ENCODE measurements at regions not wholly inside any gene's neighbourhood (a gene's known extent, or its start where the extent isn't known, plus 50 kb on each side); places are given as distances from the start of the nearest gene placed in this dataset.
"Not testable (repeated sequence)": the region's sequence is repeated elsewhere in the genome, so short reads cannot be mapped to it uniquely, and the experiment has no call there.

DNA sequence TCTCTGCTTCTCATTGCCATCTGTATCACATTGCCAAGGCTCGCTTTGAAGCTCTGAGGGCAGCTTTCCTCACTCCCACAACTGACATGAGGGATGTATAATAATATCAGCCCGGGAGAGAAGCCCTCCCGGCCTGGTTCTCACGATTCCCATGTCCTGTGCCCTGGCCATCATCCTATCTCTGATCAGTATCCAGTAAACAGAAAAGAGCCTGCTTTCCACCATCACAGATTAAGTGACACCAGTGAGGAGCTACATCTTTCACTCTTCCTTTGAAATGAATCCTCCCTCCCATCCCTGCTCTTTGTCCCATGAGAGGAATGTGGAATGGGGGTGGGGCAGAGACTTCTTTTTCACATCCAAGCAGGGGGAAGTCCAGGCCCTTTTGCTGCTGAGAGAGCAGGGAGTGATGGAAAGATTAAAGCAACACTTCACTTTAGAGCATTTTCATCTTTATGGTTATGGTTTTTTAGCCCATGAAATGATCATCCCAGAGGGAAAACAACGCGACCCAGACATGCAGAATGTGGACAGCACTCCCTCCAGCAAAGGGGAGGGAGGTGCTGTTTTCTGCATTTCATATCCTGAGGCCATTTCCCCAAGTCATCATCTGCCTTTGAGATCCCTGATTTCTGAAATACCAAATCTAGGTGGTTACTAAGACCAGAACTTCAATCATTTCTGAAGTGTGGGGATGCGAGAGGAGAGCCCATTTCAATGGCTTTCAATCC, 84.6 kb upstream of the LYZL1 start:
- in situ Hi-C loops (cut with HindIII; ENCODE audit: low pct_unique_long_range_greater_than_20kb, low sequenced_read_pairs), result no loop called here
- no peak for DNase-seq (ENCODE audit: low read depth in 1 of 2, low spot score in 1 of 2)

DNA sequence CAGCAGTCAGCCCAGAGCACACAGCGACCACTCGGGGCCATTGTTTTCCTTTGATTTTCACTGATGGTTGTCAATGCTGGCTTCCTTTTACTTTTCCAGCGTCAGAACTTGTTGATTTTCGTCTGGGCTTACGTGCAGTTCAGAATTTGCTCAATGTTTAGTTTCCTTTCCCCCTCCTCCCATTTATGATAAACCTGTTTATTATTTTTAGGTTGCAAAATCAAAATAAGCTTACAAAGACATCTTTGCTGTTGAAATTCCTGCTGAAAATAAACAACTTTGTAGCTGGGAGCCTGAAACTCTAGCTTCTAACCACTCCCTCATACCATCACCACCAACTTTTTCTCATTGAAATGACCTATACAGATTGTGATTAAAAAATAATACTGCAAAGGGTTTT, 83.1 kb upstream of the LYZL1 start:
- TF ChIP-seq JUND (IDR thresholded peaks at IDR 0.05; ENCODE audit: low read depth), result no peak
- DNase-seq (ENCODE audit: low read depth in 1 of 2, low spot score in 1 of 2), result no peak
- in situ Hi-C loops (cut with HindIII; ENCODE audit: low pct_unique_long_range_greater_than_20kb, low sequenced_read_pairs), result no loop called here

More for the DNA sequence above, 84.6 kb upstream of the LYZL1 start:
- TF ChIP-seq JUND (IDR thresholded peaks at IDR 0.05; ENCODE audit: low read depth), result no peak

DNA sequence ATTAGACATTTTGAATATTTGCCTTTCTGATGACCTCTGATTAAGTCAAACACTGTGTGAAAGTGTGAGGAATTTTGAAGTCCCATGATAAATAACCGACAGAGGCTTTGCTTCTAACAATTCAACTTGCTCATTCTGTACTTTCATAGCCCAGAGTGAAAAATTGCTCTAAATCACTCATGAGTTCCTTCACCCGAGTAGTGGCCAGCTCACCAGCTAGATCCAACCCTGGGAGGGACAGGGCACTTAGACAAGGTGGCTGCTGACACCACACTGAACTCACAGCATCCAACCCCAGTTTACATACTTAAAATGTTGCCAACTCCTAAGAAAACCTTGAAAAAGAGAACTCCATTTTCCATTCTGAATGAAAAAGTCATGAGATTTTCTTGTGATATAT, 80.0 kb upstream of the LYZL1 start:
- no peak for DNase-seq (ENCODE audit: low read depth in 1 of 2, low spot score in 1 of 2)
- TF ChIP-seq JUND (IDR thresholded peaks at IDR 0.05; ENCODE audit: low read depth), result no peak
- in situ Hi-C loops (cut with HindIII; ENCODE audit: low pct_unique_long_range_greater_than_20kb, low sequenced_read_pairs), result no loop called here

DNA sequence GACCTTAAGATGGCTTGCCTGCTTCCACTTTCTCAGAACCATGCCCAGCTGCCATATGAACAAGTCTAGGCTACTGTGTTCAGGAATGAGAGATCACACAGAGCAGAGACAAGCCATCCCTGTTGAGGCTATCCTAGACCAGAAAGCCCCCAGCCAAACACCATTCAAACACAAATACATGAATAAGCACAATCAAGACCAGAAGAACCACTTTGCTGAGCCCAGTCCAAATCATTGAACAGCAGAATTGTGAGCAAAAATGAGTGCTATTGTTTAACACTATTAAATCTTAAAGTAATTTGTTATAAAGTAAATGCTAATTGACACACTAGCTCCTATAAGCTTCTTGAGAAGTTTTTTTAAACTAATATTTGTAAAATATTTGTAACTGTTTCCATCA, 79.0 kb upstream of the LYZL1 start:
- TF ChIP-seq JUND (IDR thresholded peaks at IDR 0.05; ENCODE audit: low read depth), result no peak
- in situ Hi-C loops (cut with HindIII; ENCODE audit: low pct_unique_long_range_greater_than_20kb, low sequenced_read_pairs), result no loop called here
- DNase-seq (ENCODE audit: low read depth in 1 of 2, low spot score in 1 of 2), result no peak

DNA sequence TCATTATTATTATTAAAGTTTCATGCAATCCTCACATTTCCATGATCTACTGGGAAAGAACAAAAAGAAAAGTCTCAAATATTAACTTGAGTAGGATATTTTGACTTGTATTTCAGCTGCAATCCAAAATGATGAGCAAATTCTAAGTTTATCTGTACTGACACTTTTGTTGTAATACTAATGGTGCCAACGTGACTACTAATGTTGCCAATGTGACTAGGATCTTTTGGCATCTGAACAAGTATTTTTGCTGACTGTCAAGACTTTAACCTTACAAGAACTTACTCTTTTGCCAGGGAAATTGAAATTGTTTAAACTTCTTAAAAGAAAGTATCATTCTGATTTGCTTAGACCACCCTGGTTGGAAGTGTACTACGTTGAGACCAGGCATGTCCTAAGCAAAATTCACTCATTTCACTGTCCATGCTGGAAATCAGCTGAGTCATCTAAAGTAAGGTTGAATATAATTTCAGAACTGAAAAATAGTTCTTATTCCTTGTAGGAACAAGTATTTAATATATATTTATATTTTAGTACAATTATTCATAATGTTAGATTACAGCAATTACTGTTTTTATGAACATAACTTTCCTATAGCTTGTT, 78.5 kb upstream of the LYZL1 start:
- DNase-seq (ENCODE audit: low read depth in 1 of 2, low spot score in 1 of 2), result no peak
- in situ Hi-C loops (cut with HindIII; ENCODE audit: low pct_unique_long_range_greater_than_20kb, low sequenced_read_pairs), result no loop called here
- no peak for TF ChIP-seq JUND (IDR thresholded peaks at IDR 0.05; ENCODE audit: low read depth)

DNA sequence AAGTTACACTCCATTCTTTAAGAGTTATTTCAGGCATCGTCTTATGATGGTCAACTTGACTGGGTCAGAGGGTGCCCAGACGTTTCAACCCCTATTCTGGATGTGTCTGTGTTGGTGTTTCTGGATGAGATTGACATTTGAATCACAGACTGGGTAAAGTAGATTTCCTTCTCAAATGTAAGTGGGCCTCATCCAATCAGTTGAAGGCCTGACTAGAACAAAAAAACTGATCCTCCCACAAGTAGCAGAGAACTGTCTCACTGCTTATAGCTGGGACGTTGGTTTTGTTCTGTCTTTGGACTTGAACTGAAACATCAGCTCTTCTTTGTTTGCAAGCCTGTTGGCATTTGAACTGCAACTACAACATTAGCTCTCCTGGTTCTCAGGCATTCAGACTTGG, 76.3 kb upstream of the LYZL1 start:
- in situ Hi-C loops (cut with HindIII; ENCODE audit: low pct_unique_long_range_greater_than_20kb, low sequenced_read_pairs), result no loop called here
- no peak for TF ChIP-seq JUND (IDR thresholded peaks at IDR 0.05; ENCODE audit: low read depth)
- DNase-seq (ENCODE audit: low read depth in 1 of 2, low spot score in 1 of 2), result no peak

DNA sequence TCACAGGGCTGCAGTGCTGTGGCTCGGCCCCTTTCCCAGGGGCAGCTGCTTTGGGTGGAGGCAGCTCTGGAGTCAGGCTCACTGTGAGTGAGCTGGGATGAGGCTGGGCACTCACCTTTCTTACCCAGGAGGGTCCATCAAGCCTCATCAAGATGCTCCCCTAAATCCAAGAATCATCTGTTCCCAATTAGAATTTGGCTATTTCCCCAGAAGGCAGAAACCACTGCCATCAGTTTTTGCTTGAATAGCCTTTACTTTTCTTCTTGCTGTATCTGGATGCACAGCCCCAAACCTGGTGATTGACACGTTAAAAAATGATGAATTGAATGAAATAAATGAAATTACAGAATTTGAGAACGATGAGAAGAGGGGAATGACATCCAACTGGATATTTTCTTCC, 74.3 kb upstream of the LYZL1 start:
- no peak for DNase-seq (ENCODE audit: low read depth in 1 of 2, low spot score in 1 of 2)
- in situ Hi-C loops (cut with HindIII; ENCODE audit: low pct_unique_long_range_greater_than_20kb, low sequenced_read_pairs), result no loop called here
- no peak for TF ChIP-seq JUND (IDR thresholded peaks at IDR 0.05; ENCODE audit: low read depth)

DNA sequence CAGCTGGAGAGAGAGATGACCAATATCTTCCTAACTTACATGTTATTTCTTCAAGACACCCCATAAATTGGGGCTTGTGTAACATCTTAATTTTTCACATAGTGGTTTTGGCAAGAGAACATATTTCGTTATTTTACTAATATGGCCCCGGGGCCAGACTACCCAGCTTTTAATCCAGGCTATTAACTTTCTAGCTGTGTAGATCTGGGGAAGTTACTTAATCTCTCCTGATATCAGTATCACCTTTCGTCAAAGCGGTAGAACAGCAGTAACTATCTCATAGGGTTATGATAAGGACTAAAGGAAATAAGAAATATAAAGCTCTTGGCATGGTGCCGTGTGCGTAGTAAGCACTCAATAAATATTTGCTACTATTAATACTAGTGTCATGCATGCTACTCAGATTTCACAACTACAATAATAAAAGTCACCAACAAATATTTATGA, 71.6 kb upstream of the LYZL1 start:
- no peak for TF ChIP-seq JUND (IDR thresholded peaks at IDR 0.05; ENCODE audit: low read depth)
- DNase-seq (ENCODE audit: low read depth in 1 of 2, low spot score in 1 of 2), result no peak
- in situ Hi-C loops (cut with HindIII; ENCODE audit: low pct_unique_long_range_greater_than_20kb, low sequenced_read_pairs), result no loop called here

DNA sequence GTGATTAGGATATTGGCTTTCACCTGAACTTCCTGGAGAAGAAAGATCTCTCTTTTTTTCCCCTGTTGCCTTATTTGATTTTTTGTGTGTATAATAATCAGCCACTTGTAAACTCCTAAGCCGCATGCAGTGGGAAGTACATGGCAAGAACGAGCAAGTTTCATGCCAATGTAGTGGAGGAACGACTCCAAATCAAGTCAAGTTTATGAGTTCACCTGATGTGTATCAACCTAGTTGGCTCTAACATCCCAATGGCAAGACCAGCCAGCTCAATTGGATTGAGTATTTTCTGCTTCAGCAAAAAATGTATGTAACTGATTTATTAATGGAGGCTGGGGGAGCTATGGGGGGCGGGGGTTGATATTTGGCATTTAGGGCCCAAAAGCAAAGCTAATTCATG, 65.5 kb upstream of the LYZL1 start:
- in situ Hi-C loops (cut with HindIII; ENCODE audit: low pct_unique_long_range_greater_than_20kb, low sequenced_read_pairs), result no loop called here
- no peak for TF ChIP-seq JUND (IDR thresholded peaks at IDR 0.05; ENCODE audit: low read depth)
- no peak for DNase-seq (ENCODE audit: low read depth in 1 of 2, low spot score in 1 of 2)

DNA sequence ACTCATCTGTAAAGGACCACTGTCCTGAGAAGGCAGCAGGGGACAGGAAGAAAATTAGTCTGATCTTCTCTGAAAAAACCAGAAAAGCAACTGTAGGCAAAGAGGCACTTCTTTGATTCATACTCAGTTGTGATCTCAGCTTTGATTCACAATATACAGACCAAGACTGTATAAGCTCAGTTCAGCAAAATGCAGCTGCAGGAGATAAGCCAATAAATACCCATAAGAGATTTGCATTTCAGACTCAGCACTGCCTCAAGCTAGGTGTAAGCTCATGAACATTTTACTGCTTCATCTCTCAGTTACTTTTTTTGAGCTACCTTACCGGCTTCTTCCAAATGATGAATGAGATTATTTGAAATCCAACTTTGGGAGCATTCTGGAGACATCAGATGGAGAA, 64.2 kb upstream of the LYZL1 start:
- in situ Hi-C loops (cut with HindIII; ENCODE audit: low pct_unique_long_range_greater_than_20kb, low sequenced_read_pairs), result no loop called here
- TF ChIP-seq JUND (IDR thresholded peaks at IDR 0.05; ENCODE audit: low read depth), result no peak
- no peak for DNase-seq (ENCODE audit: low read depth in 1 of 2, low spot score in 1 of 2)

DNA sequence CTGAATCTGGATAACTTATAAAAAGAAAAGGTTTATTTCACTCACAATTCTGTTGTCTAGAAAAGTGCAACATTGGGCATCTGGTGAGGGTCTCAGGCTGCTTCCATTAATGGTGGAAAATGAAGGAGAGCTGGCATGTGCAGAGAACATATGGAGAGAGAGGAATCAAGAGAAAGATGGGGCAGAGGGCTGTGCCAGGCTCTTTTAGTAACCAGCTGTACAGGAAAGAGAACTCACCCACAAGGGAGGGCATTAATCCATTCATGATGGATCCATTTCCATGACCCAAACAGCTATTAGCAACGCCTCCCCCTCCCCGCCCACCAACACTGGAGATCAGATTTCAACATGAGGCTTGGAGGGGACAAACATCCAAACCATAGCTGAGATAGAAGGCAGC, 61.7 kb upstream of the LYZL1 start:
- TF ChIP-seq JUND (IDR thresholded peaks at IDR 0.05; ENCODE audit: low read depth), result no peak
- in situ Hi-C loops (cut with HindIII; ENCODE audit: low pct_unique_long_range_greater_than_20kb, low sequenced_read_pairs), result no loop called here
- DNase-seq (ENCODE audit: low read depth in 1 of 2, low spot score in 1 of 2), result no peak

DNA sequence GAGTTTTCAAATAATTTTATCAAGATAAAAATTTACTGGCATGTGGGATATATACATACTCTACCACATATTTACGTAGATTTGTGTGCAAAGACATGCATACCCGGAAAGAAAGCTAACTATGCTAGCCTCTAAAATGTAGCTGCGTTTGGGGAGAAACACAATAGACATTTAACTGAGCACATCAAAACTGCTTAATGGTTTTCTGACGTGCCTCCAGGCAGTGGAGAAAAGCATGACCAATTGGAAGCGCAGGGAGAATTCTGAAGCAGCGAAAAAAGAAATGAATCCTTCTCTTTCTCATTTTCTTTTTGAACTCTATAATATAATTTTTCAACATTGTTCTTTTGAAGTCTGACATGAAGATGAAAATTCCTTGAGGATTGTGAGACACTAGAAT, 60.3 kb upstream of the LYZL1 start:
- no peak for TF ChIP-seq JUND (IDR thresholded peaks at IDR 0.05; ENCODE audit: low read depth)
- no peak for DNase-seq (ENCODE audit: low read depth in 1 of 2, low spot score in 1 of 2)
- in situ Hi-C loops (cut with HindIII; ENCODE audit: low pct_unique_long_range_greater_than_20kb, low sequenced_read_pairs), result no loop called here

DNA sequence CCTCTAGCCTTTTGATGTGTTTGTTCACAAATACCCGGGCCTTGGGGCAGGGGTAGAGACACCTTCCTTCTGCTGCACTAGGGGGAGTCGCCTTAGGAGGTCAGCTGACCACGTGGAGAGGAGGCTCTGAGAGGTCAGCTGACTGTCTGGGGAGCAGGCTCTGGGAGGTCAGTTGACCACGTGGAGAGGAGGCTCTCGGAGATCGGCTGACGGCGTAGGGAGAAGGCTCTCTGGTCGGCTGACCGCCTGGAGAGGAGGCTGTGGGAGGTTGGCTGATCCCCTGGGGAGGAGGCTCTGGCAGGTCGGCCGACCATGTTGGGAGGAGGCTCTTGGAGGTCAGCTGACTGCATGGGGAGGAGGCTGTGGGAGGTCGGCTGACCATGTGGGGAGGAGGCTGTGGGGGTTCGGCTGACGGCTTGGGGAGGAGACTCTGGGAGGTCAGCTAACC, 59.6 kb upstream of the LYZL1 start:
- in situ Hi-C loops (cut with HindIII; ENCODE audit: low pct_unique_long_range_greater_than_20kb, low sequenced_read_pairs), result no loop called here
- no peak for TF ChIP-seq JUND (IDR thresholded peaks at IDR 0.05; ENCODE audit: low read depth)
- DNase-seq (ENCODE audit: low read depth in 1 of 2, low spot score in 1 of 2), result no peak

DNA sequence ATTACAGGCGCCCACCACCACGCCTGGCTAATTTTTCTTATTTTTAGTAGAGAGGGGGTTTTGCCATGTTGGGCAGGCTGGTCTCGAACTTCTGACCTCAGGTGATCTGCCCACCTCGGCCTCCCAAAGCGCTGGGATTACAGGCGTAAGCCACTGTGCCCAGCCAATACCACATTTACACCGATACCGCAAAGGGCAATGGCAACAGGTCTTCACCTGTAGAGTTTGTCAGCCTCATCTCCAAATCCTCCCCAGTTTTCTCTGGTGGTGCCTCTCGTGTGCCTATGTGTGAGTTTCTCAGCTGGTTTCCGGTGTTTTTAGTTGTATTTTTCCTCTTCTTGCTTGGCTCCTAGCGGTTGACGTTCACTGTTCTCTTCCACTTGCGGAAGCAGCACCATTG, 52.0 kb upstream of the LYZL1 start:
- in situ Hi-C loops (cut with HindIII; ENCODE audit: low pct_unique_long_range_greater_than_20kb, low sequenced_read_pairs); DNase-seq (ENCODE audit: low read depth in 1 of 2, low spot score in 1 of 2): not testable (repeated sequence)

Measured in T47D (cell line).